Nephron progenitor cell (in vitro differentiated cells): ENCODE measurements at regions not wholly inside any gene's neighbourhood (a gene's known extent, or its start where the extent isn't known, plus 50 kb on each side); places are given as distances from the start of the nearest gene placed in this dataset.

Experiments used
- DNase-seq: peaks from one replicate; pipeline ENCODE4 v3.0.0; 2021
- H3K27ac Mint-ChIP-seq: 2 replicates; pipeline ENCODE4 v1.8.0; 2021; ENCODE audit warnings: mild to moderate bottlenecking, moderate library complexity, mixed read lengths
- H3K27me3 Mint-ChIP-seq: 2 replicates; pipeline ENCODE4 v1.8.0; 2021; ENCODE audit warnings: mild to moderate bottlenecking, low read depth, mixed read lengths; ENCODE audit not compliant: poor library complexity
- H3K36me3 Mint-ChIP-seq: 2 replicates; pipeline ENCODE4 v1.8.0; 2021; ENCODE audit warnings: low read depth, mixed read lengths
- H3K4me1 Mint-ChIP-seq: 2 replicates; pipeline ENCODE4 v1.8.0; 2021; ENCODE audit warnings: mixed read lengths
- H3K4me3 Mint-ChIP-seq: 2 replicates; pipeline ENCODE4 v1.8.0; 2021; ENCODE audit warnings: mild to moderate bottlenecking, moderate library complexity, mixed read lengths
- H3K9me3 Mint-ChIP-seq: 2 replicates; pipeline ENCODE4 v1.8.0; 2021; ENCODE audit warnings: mild to moderate bottlenecking, moderate library complexity, mixed read lengths
- CTCF ChIP-seq: fragments of 200-600 bp; sonication (generic); IDR thresholded peaks from 2 replicates; pipeline ENCODE4 v1.5.0; 2021; ENCODE audit warnings: antibody characterized with exemption

DNA sequence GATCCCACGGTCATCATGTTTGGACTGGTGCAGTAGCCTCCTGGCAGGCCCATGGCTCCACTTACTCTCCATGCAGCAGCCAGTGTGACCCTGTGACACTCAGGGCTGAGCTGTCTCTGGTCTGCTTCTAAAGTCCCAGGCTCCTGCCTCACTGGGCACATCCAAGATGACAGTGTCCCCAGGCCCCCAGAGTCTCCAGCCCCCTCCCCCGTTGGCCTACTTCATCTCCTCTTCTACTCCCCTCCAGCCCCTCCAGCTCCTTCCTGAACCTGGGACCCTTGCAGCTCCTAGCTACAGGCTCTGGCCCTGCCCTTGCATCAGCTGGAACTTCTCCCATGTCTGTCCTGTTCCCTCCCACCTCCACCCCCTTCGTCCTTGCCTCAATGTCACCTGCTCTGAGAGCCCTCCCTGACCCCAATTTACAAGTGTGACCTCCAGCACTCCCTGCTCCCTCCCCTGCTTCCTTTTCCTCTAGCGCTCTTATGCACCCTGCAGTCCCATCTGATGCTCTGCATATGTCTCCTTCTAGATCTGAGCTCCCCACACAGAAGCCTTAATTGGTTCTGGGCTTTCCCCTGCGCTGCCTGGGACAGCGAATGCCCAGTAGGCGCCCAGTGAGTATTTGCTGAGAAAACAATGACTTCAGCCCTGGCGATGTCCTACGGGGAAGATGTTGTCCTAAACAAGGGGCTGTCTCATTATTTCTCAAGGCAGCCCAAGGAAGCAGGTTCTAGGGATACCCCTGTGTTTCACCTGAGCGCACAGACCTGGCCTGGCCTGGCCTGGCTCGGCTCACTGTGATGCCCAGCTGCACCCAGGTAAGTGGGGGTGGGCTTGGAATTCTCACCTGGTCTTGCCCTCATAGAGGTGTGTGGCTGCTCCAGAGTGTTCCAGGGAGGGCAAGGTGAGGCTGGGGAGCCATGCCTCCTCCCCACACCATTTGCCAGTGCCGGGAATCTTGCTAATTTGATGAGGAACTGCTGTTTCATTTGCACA is 600.6 kb downstream of the PTPRU start:
- no peaks in the 10 kb centered on the region for H3K36me3 Mint-ChIP-seq
- no peak for DNase-seq
- no peak for TF ChIP-seq CTCF
- peaks cover 11% of the 10 kb centered on the region for H3K9me3 Mint-ChIP-seq
- peaks cover 7% of the 10 kb centered on the region for H3K27me3 Mint-ChIP-seq
- H3K27ac Mint-ChIP-seq = no peak overlapping the region
- peaks cover 21% of the 10 kb centered on the region for H3K4me1 Mint-ChIP-seq
- H3K4me3 Mint-ChIP-seq = no peak overlapping the region

DNA sequence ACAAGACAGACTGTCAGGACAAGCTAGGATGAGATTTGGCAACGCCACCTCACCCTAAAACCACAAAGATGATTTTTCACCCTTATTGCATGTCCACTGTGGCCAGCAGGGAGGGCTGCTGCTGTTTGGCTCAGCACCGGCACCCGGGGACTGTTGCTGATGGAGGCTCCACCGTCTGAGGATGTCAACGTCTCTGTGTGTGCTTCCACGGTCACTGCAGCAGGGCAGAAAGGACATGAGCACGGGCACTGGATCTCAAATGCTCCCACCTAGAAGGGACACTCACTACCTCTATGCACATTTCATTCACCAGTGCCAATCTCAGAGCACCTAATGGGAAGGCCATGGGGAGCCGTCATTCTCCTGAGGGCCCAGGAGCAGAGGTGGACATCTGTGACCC is 599.6 kb downstream of the PTPRU start:
- Mint-ChIP-seq H3K9me3 (no peaks in the 10 kb centered on the region), H3K4me1 (peaks cover 25% of the 10 kb centered on the region), H3K4me3 (no peak overlapping the region), H3K36me3 (no peaks in the 10 kb centered on the region), H3K27me3 (peaks cover 7% of the 10 kb centered on the region), H3K27ac (no peak overlapping the region)
- no peak for DNase-seq
- no peak for TF ChIP-seq CTCF

DNA sequence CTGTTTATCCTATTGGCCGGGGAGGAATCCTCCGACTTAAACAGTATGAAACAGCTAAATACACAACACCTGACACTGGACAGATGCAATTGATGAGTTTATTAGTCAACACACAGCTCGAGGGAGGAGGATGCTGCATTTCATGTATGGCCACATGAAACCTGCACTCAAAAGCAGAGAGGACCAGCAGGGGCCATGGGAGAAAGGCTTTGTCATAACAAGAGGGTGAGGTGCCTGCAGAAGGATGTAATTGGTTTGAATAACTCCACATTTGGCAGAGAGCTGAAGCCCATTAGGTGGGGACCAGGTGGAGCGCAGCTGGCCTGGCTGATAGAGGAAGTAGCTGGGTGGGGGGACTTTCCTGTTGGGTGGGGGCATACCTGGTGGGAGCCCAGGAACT is 599.1 kb downstream of the PTPRU start:
- H3K9me3 Mint-ChIP-seq = no peaks in the 10 kb centered on the region
- TF ChIP-seq CTCF = no peak
- peaks cover 10% of the 10 kb centered on the region for H3K27me3 Mint-ChIP-seq
- no peak for DNase-seq
- H3K36me3 Mint-ChIP-seq = no peaks in the 10 kb centered on the region
- no peak overlapping the region for H3K27ac Mint-ChIP-seq
- H3K4me3 Mint-ChIP-seq = no peak overlapping the region
- peaks cover 30% of the 10 kb centered on the region for H3K4me1 Mint-ChIP-seq

- H3K36me3 Mint-ChIP-seq = no peaks in the 10 kb centered on the region
- H3K4me3 Mint-ChIP-seq = no peak overlapping the region
- no peaks in the 10 kb centered on the region for H3K9me3 Mint-ChIP-seq
- H3K27me3 Mint-ChIP-seq = peaks cover 16% of the 10 kb centered on the region
- no peak for TF ChIP-seq CTCF
- peaks cover 34% of the 10 kb centered on the region for H3K4me1 Mint-ChIP-seq
- no peak for DNase-seq
- H3K27ac Mint-ChIP-seq = no peak overlapping the region
Measured at GRCh38 chr1:29833581-29833980, 597.3 kb downstream of the PTPRU start.

DNA sequence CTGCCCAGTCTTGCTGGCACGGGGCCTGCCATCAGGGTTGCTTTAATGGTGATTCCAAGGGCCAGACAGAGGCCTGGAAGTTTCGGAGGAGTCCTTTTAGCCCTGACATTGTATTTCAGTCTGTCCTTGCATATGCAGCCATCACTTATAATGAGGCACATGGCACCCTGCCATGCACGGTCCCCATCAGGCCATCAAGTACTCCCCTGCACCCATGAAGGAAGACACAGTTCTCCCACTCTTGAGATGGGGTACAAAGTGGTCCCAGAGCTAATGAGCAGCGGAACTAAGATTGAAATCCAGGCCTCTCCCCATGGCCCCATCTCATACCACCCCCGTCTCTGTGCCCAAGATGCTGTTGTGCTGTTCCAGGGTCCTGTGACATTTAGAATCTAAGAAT is 596.6 kb downstream of the PTPRU start:
- no peak overlapping the region for H3K27ac Mint-ChIP-seq
- no peak for TF ChIP-seq CTCF
- H3K4me1 Mint-ChIP-seq = peaks cover 34% of the 10 kb centered on the region
- no peaks in the 10 kb centered on the region for H3K9me3 Mint-ChIP-seq
- H3K4me3 Mint-ChIP-seq = no peak overlapping the region
- H3K27me3 Mint-ChIP-seq = peaks cover 20% of the 10 kb centered on the region
- DNase-seq = no peak
- H3K36me3 Mint-ChIP-seq = no peaks in the 10 kb centered on the region

GRCh38 chr1:29832471-29832870 is 596.1 kb downstream of the PTPRU start:
- Mint-ChIP-seq H3K27ac (no peak overlapping the region), H3K9me3 (no peaks in the 10 kb centered on the region), H3K4me3 (no peak overlapping the region), H3K27me3 (peaks cover 21% of the 10 kb centered on the region), H3K4me1 (peaks cover 34% of the 10 kb centered on the region), H3K36me3 (no peaks in the 10 kb centered on the region)
- TF ChIP-seq CTCF = no peak
- no peak for DNase-seq
